ENCODE measurements at regions not wholly inside any gene's neighbourhood (a gene's known extent, or its start where the extent isn't known, plus 50 kb on each side); places are given as distances from the start of the nearest gene placed in this dataset.

GRCh38 chr10:31754803-31755624 lies 173.6 kb downstream of the ARHGAP12 start:
- H3K27ac ChIP-seq (ENCODE audit: low read length) = no peak overlapping the region
- no peak for TF ChIP-seq EZH2 (IDR thresholded peaks at IDR 0.05; ENCODE audit: borderline replicate concordance, low read depth, low read length, severe bottlenecking)
- H3K4me1 ChIP-seq (ENCODE audit: insufficient read depth, low read length) = peaks cover 5% of the 10 kb centered on the region
- no peak overlapping the region for H2AFZ ChIP-seq (ENCODE audit: low read depth, low read length)
- H3K9ac ChIP-seq (ENCODE audit: low read depth, low read length) = no peak overlapping the region
- no peaks in the 10 kb centered on the region for H3K27me3 ChIP-seq (ENCODE audit: insufficient read depth, low read length, poor library complexity)
- DNase-seq (no peak), ATAC-seq (ENCODE audit: insufficient read depth, low read depth) (no peak)
- H3K4me2 ChIP-seq (ENCODE audit: insufficient read depth, low read length) = no peak overlapping the region
- H3K4me3 ChIP-seq (ENCODE audit: low read depth in 1 of 2, low read length in 2 of 2) = no peak overlapping the region
- no peaks in the 10 kb centered on the region for H4K20me1 ChIP-seq (ENCODE audit: insufficient read depth, low read length)
- H3K79me2 ChIP-seq (ENCODE audit: insufficient read depth, low read length) = no peaks in the 10 kb centered on the region
- no peaks in the 10 kb centered on the region for H3K9me3 ChIP-seq (ENCODE audit: insufficient read depth, low read length, severe bottlenecking)
- no peaks in the 10 kb centered on the region for H3K36me3 ChIP-seq (ENCODE audit: insufficient read depth, low read length)

GRCh38 chr10:31753681-31754080 lies 174.9 kb downstream of the ARHGAP12 start:
- no peak for ATAC-seq (ENCODE audit: insufficient read depth, low read depth)

GRCh38 chr10:31752170-31752569 lies 176.5 kb downstream of the ARHGAP12 start:
- ATAC-seq (ENCODE audit: insufficient read depth, low read depth) (no peak), DNase-seq (no peak)
- H3K9me3 ChIP-seq (ENCODE audit: insufficient read depth, low read length, severe bottlenecking) = no peaks in the 10 kb centered on the region
- no peak overlapping the region for H3K9ac ChIP-seq (ENCODE audit: low read depth, low read length)
- H3K4me3 ChIP-seq (ENCODE audit: low read depth in 1 of 2, low read length in 2 of 2) = no peak overlapping the region
- no peak overlapping the region for H3K4me2 ChIP-seq (ENCODE audit: insufficient read depth, low read length)
- H3K79me2 ChIP-seq (ENCODE audit: insufficient read depth, low read length) = no peaks in the 10 kb centered on the region
- no peak overlapping the region for H3K27ac ChIP-seq (ENCODE audit: low read length)
- H3K27me3 ChIP-seq (ENCODE audit: insufficient read depth, low read length, poor library complexity) = no peaks in the 10 kb centered on the region
- no peak overlapping the region for H2AFZ ChIP-seq (ENCODE audit: low read depth, low read length)
- no peaks in the 10 kb centered on the region for H3K4me1 ChIP-seq (ENCODE audit: insufficient read depth, low read length)
- no peaks in the 10 kb centered on the region for H3K36me3 ChIP-seq (ENCODE audit: insufficient read depth, low read length)
- no peaks in the 10 kb centered on the region for H4K20me1 ChIP-seq (ENCODE audit: insufficient read depth, low read length)
- TF ChIP-seq EZH2 (IDR thresholded peaks at IDR 0.05; ENCODE audit: borderline replicate concordance, low read depth, low read length, severe bottlenecking) (no peak), CTCF (IDR thresholded peaks at IDR 0.05; ENCODE audit: borderline replicate concordance, extremely low read depth, low read length, poor library complexity, severe bottlenecking) (no peak)

More at GRCh38 chr10:31753681-31754080, 174.9 kb downstream of the ARHGAP12 start:
- H3K9ac ChIP-seq (ENCODE audit: low read depth, low read length) = no peak overlapping the region
- no peak overlapping the region for H3K4me3 ChIP-seq (ENCODE audit: low read depth in 1 of 2, low read length in 2 of 2)
- no peaks in the 10 kb centered on the region for H3K36me3 ChIP-seq (ENCODE audit: insufficient read depth, low read length)
- no peaks in the 10 kb centered on the region for H4K20me1 ChIP-seq (ENCODE audit: insufficient read depth, low read length)
- H3K9me3 ChIP-seq (ENCODE audit: insufficient read depth, low read length, severe bottlenecking) = no peaks in the 10 kb centered on the region
- H3K79me2 ChIP-seq (ENCODE audit: insufficient read depth, low read length) = no peaks in the 10 kb centered on the region
- no peak overlapping the region for H3K27ac ChIP-seq (ENCODE audit: low read length)
- H2AFZ ChIP-seq (ENCODE audit: low read depth, low read length) = no peak overlapping the region
- no peaks in the 10 kb centered on the region for H3K27me3 ChIP-seq (ENCODE audit: insufficient read depth, low read length, poor library complexity)
- no peaks in the 10 kb centered on the region for H3K4me1 ChIP-seq (ENCODE audit: insufficient read depth, low read length)
- no peak for TF ChIP-seq CTCF (IDR thresholded peaks at IDR 0.05; ENCODE audit: borderline replicate concordance, extremely low read depth, low read length, poor library complexity, severe bottlenecking)
- TF ChIP-seq EZH2 (IDR thresholded peaks at IDR 0.05; ENCODE audit: borderline replicate concordance, low read depth, low read length, severe bottlenecking) = no peak
- no peak overlapping the region for H3K4me2 ChIP-seq (ENCODE audit: insufficient read depth, low read length)
- DNase-seq = no peak

DNA sequence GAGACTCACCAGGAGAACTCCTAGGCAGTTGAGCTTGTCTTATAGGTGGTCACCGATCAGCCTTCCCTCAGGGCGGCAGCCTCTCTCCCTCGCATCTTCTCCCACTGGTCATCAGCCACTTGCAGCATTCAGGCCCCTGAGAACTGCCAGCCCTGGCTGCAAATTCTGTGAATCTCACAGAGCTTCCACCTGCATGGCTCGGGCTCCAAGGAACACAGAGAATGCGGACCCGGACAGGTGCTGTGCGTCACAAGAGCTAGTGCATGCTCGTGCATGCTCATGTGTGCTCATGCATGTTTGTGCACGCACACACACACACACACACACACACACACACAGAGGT lies 176.9 kb downstream of the ARHGAP12 start:
- Histone ChIP-seq H3K9ac (ENCODE audit: low read depth, low read length) (no peak overlapping the region), H4K20me1 (ENCODE audit: insufficient read depth, low read length) (no peaks in the 10 kb centered on the region), H3K27me3 (ENCODE audit: insufficient read depth, low read length, poor library complexity) (no peaks in the 10 kb centered on the region), H3K4me1 (ENCODE audit: insufficient read depth, low read length) (no peaks in the 10 kb centered on the region), H3K79me2 (ENCODE audit: insufficient read depth, low read length) (no peaks in the 10 kb centered on the region), H2AFZ (ENCODE audit: low read depth, low read length) (no peak overlapping the region), H3K36me3 (ENCODE audit: insufficient read depth, low read length) (no peaks in the 10 kb centered on the region), H3K4me2 (ENCODE audit: insufficient read depth, low read length) (no peak overlapping the region), H3K9me3 (ENCODE audit: insufficient read depth, low read length, severe bottlenecking) (no peaks in the 10 kb centered on the region), H3K4me3 (ENCODE audit: low read depth in 1 of 2, low read length in 2 of 2) (no peak overlapping the region), H3K27ac (ENCODE audit: low read length) (no peak overlapping the region)
- no peak for ATAC-seq (ENCODE audit: insufficient read depth, low read depth)
- TF ChIP-seq EZH2 (IDR thresholded peaks at IDR 0.05; ENCODE audit: borderline replicate concordance, low read depth, low read length, severe bottlenecking) = no peak
- no peak for TF ChIP-seq CTCF (IDR thresholded peaks at IDR 0.05; ENCODE audit: borderline replicate concordance, extremely low read depth, low read length, poor library complexity, severe bottlenecking)
- no peak for DNase-seq
